ENCODE measurements at regions not wholly inside any gene's neighbourhood (a gene's known extent, or its start where the extent isn't known, plus 50 kb on each side); places are given as distances from the start of the nearest gene placed in this dataset.

GRCh38 chr12:92535961-92536360, 166.8 kb upstream of the PLEKHG7 start:
- TF ChIP-seq CTCF (conservative IDR thresholded peaks at IDR 0.05; ENCODE audit: low read depth, low read length) = no peak
- TF ChIP-seq EZH2 (IDR thresholded peaks at IDR 0.05; ENCODE audit: low read length, unreplicated experiment) = no peak
